Duodenal mucosa (tissue), 2 donors: ENCODE measurements at regions not wholly inside any gene's neighbourhood (a gene's known extent, or its start where the extent isn't known, plus 50 kb on each side); places are given as distances from the start of the nearest gene placed in this dataset.
"Not testable (repeated sequence)": the region's sequence is repeated elsewhere in the genome, so short reads cannot be mapped to it uniquely, and the experiment has no call there.

Experiments used
- H3K27ac ChIP-seq: one replicate; pipeline ENCODE4 v1.7.0; 2013; ENCODE audit warnings: low read depth, low read length
- H3K27me3 ChIP-seq, 2 donors: one replicate each; pipeline ENCODE4 v1.7.0; 2013; ENCODE audit warnings: low read length in 2 of 2, control low read depth in 1 of 2; ENCODE audit not compliant: insufficient read depth in 2 of 2, control insufficient read depth in 1 of 2
- H3K36me3 ChIP-seq, 2 donors: one replicate each; pipeline ENCODE4 v1.7.0; 2013; ENCODE audit warnings: low read length in 2 of 2, control low read depth in 1 of 2; ENCODE audit not compliant: insufficient read depth in 2 of 2, control insufficient read depth in 1 of 2
- H3K4me1 ChIP-seq, 2 donors: one replicate each; pipeline ENCODE4 v1.7.0; 2013; ENCODE audit warnings: low read length in 2 of 2, control low read depth in 1 of 2; ENCODE audit not compliant: insufficient read depth in 2 of 2, control insufficient read depth in 1 of 2
- H3K4me3 ChIP-seq, 2 donors: one replicate each; pipeline ENCODE4 v1.7.0; 2013; ENCODE audit warnings: low read length in 2 of 2, low read depth in 1 of 2
- H3K9ac ChIP-seq, 2 donors: one replicate each; pipeline ENCODE4 v1.7.0; 2013; ENCODE audit warnings: low read length in 2 of 2, low read depth in 1 of 2
- H3K9me3 ChIP-seq, 2 donors: one replicate each; pipeline ENCODE4 v1.7.0; 2013; ENCODE audit warnings: low read length in 2 of 2, control low read depth in 1 of 2; ENCODE audit not compliant: control insufficient read depth in 1 of 2

GRCh38 chr7:121608183-121608582 lies 212.1 kb upstream of the FAM3C start:
- H3K27ac ChIP-seq = not testable (repeated sequence)

GRCh38 chr7:121605317-121605680 lies 209.2 kb upstream of the FAM3C start:
- H3K27ac ChIP-seq = no peak overlapping the region

More at GRCh38 chr7:121608183-121608582, 212.1 kb upstream of the FAM3C start:
- H3K4me1 ChIP-seq, H3K9me3 ChIP-seq, H3K36me3 ChIP-seq, H3K27me3 ChIP-seq, H3K9ac ChIP-seq, H3K4me3 ChIP-seq: not testable (repeated sequence)

GRCh38 chr7:121604627-121605316 lies 208.7 kb upstream of the FAM3C start:
- H3K9me3 ChIP-seq = no peaks in the 10 kb centered on the region

More at GRCh38 chr7:121605317-121605680, 209.2 kb upstream of the FAM3C start:
- Histone ChIP-seq H3K36me3 (no peaks in the 10 kb centered on the region), H3K27me3 (no peaks in the 10 kb centered on the region), H3K9ac (no peak overlapping the region), H3K9me3 (no peaks in the 10 kb centered on the region), H3K4me3 (no peak overlapping the region), H3K4me1 (no peaks in the 10 kb centered on the region)

GRCh38 chr7:121603886-121604285 lies 207.8 kb upstream of the FAM3C start:
- Histone ChIP-seq H3K36me3 (no peaks in the 10 kb centered on the region), H3K27ac (no peak overlapping the region), H3K27me3 (no peaks in the 10 kb centered on the region), H3K4me1 (no peaks in the 10 kb centered on the region), H3K4me3 (no peak overlapping the region), H3K9me3 (no peaks in the 10 kb centered on the region), H3K9ac (no peak overlapping the region)

More at GRCh38 chr7:121604627-121605316, 208.7 kb upstream of the FAM3C start:
- Histone ChIP-seq H3K27me3 (no peaks in the 10 kb centered on the region), H3K4me3 (no peak overlapping the region), H3K4me1 (no peaks in the 10 kb centered on the region), H3K9ac (no peak overlapping the region), H3K27ac (no peak overlapping the region), H3K36me3 (no peaks in the 10 kb centered on the region)

GRCh38 chr7:121599887-121600286 lies 203.8 kb upstream of the FAM3C start:
- Histone ChIP-seq H3K9me3 (no peaks in the 10 kb centered on the region), H3K36me3 (no peaks in the 10 kb centered on the region), H3K27me3 (no peaks in the 10 kb centered on the region), H3K4me1 (no peaks in the 10 kb centered on the region), H3K4me3 (no peak overlapping the region), H3K9ac (no peak overlapping the region), H3K27ac (no peak overlapping the region)

- Histone ChIP-seq H3K36me3 (no peaks in the 10 kb centered on the region), H3K9me3 (no peaks in the 10 kb centered on the region), H3K27ac (no peak overlapping the region), H3K4me1 (no peaks in the 10 kb centered on the region), H3K9ac (no peak overlapping the region), H3K4me3 (no peak overlapping the region), H3K27me3 (no peaks in the 10 kb centered on the region)
Measured at GRCh38 chr7:121595758-121596696, 199.9 kb upstream of the FAM3C start.

GRCh38 chr7:121591926-121592325 lies 195.8 kb upstream of the FAM3C start:
- Histone ChIP-seq H3K9me3 (no peaks in the 10 kb centered on the region), H3K36me3 (no peaks in the 10 kb centered on the region), H3K27me3 (no peaks in the 10 kb centered on the region), H3K9ac (no peak overlapping the region), H3K4me1 (no peaks in the 10 kb centered on the region), H3K27ac (no peak overlapping the region), H3K4me3 (no peak overlapping the region)

- Histone ChIP-seq H3K4me1 (no peaks in the 10 kb centered on the region), H3K4me3 (no peak overlapping the region)
Measured at GRCh38 chr7:121587435-121587834, 191.3 kb upstream of the FAM3C start.

GRCh38 chr7:121582258-121582657 lies 186.2 kb upstream of the FAM3C start:
- Histone ChIP-seq H3K27ac (no peak overlapping the region), H3K27me3 (no peaks in the 10 kb centered on the region), H3K4me3 (no peak overlapping the region), H3K9ac (no peak overlapping the region), H3K36me3 (no peaks in the 10 kb centered on the region), H3K9me3 (no peaks in the 10 kb centered on the region), H3K4me1 (no peaks in the 10 kb centered on the region)

More at GRCh38 chr7:121587435-121587834, 191.3 kb upstream of the FAM3C start:
- no peaks in the 10 kb centered on the region for H3K9me3 ChIP-seq
- H3K27ac ChIP-seq = no peak overlapping the region
- H3K27me3 ChIP-seq = no peaks in the 10 kb centered on the region
- no peaks in the 10 kb centered on the region for H3K36me3 ChIP-seq
- no peak overlapping the region for H3K9ac ChIP-seq

- no peak overlapping the region for H3K27ac ChIP-seq
- H3K9me3 ChIP-seq = no peaks in the 10 kb centered on the region
- no peaks in the 10 kb centered on the region for H3K4me1 ChIP-seq
- H3K27me3 ChIP-seq = peaks cover 0 to 7% of the 10 kb centered on the region in 2 donors
- no peak overlapping the region for H3K9ac ChIP-seq
- H3K4me3 ChIP-seq = no peak overlapping the region
- H3K36me3 ChIP-seq = no peaks in the 10 kb centered on the region
Measured at GRCh38 chr7:121579639-121580038, 183.5 kb upstream of the FAM3C start.
